HUES6 (cell line): ENCODE measurements at regions not wholly inside any gene's neighbourhood (a gene's known extent, or its start where the extent isn't known, plus 50 kb on each side); places are given as distances from the start of the nearest gene placed in this dataset.

Source experiments
- H3K27ac ChIP-seq: 2 replicates; pipeline ENCODE4 v1.7.0; 2013; ENCODE audit warnings: low read depth, mild to moderate bottlenecking, low read length, inconsistent platforms
- H3K27me3 ChIP-seq: 2 replicates; pipeline ENCODE4 v1.6.1; 2013; ENCODE audit warnings: low read length; ENCODE audit not compliant: control insufficient read depth, insufficient read depth
- H3K36me3 ChIP-seq: 2 replicates; pipeline ENCODE4 v1.6.1; 2013; ENCODE audit warnings: low read length; ENCODE audit not compliant: control insufficient read depth, insufficient read depth
- H3K4me1 ChIP-seq: 2 replicates; pipeline ENCODE4 v1.6.1; 2013; ENCODE audit warnings: low read length; ENCODE audit not compliant: control insufficient read depth, insufficient read depth
- H3K4me3 ChIP-seq: 2 replicates; pipeline ENCODE4 v1.5.1; 2013; ENCODE audit warnings: low read depth, low read length
- H3K9ac ChIP-seq: one replicate; pipeline ENCODE4 v1.6.1; 2013; ENCODE audit warnings: mild to moderate bottlenecking, low read length
- H3K9me3 ChIP-seq: 2 replicates; pipeline ENCODE4 v1.6.1; 2013; ENCODE audit warnings: low read depth, low read length; ENCODE audit not compliant: control insufficient read depth, insufficient read depth

- no peak overlapping the region for H3K4me3 ChIP-seq
- H3K9ac ChIP-seq = no peak overlapping the region
- peaks cover 6% of the 10 kb centered on the region; the same call in 1 of the 2 replicates for H3K4me1 ChIP-seq
- no peaks in the 10 kb centered on the region for H3K36me3 ChIP-seq
- no peaks in the 10 kb centered on the region; the same call in 1 of the 2 replicates for H3K27me3 ChIP-seq
- H3K9me3 ChIP-seq = no peaks in the 10 kb centered on the region
- no peak overlapping the region for H3K27ac ChIP-seq
Observed at GRCh38 chr20:11677836-11678235, 239.9 kb upstream of the BTBD3 start.

GRCh38 chr20:11682285-11682684, 235.4 kb upstream of the BTBD3 start:
- Histone ChIP-seq H3K4me3 (no peak overlapping the region), H3K27ac (no peak overlapping the region), H3K4me1 (peaks cover 15% of the 10 kb centered on the region), H3K9ac (no peak overlapping the region), H3K27me3 (peaks cover 17% of the 10 kb centered on the region), H3K9me3 (no peaks in the 10 kb centered on the region), H3K36me3 (no peaks in the 10 kb centered on the region)

- peaks cover 31% of the 10 kb centered on the region for H3K27me3 ChIP-seq
- no peak overlapping the region for H3K27ac ChIP-seq
- H3K4me1 ChIP-seq = peaks cover 11% of the 10 kb centered on the region
- H3K4me3 ChIP-seq = peak overlapping the region; percentile 63; the same call in 1 of the 2 replicates
- no peak overlapping the region for H3K9ac ChIP-seq
- no peaks in the 10 kb centered on the region for H3K9me3 ChIP-seq
- H3K36me3 ChIP-seq = no peaks in the 10 kb centered on the region
Observed at GRCh38 chr20:11686195-11686594, 231.5 kb upstream of the BTBD3 start.

GRCh38 chr20:11686820-11687543, 230.7 kb upstream of the BTBD3 start:
- peaks cover 31% of the 10 kb centered on the region for H3K27me3 ChIP-seq
- H3K27ac ChIP-seq = no peak overlapping the region
- peak overlapping the region; percentile 10 for H3K9ac ChIP-seq
- H3K36me3 ChIP-seq = no peaks in the 10 kb centered on the region
- no peaks in the 10 kb centered on the region for H3K9me3 ChIP-seq
- peak overlapping the region; percentile 63 for H3K4me3 ChIP-seq
- peaks cover 11% of the 10 kb centered on the region for H3K4me1 ChIP-seq

GRCh38 chr20:11687546-11688292, 230.0 kb upstream of the BTBD3 start:
- peaks cover 31% of the 10 kb centered on the region for H3K27me3 ChIP-seq
- H3K36me3 ChIP-seq = no peaks in the 10 kb centered on the region
- H3K9ac ChIP-seq = no peak overlapping the region
- no peak overlapping the region for H3K27ac ChIP-seq
- peaks cover 11% of the 10 kb centered on the region for H3K4me1 ChIP-seq
- no peaks in the 10 kb centered on the region for H3K9me3 ChIP-seq
- H3K4me3 ChIP-seq = peak overlapping the region; percentile 63; the same call in 1 of the 2 replicates

GRCh38 chr20:11689262-11689661, 228.4 kb upstream of the BTBD3 start:
- Histone ChIP-seq H3K9ac (no peak overlapping the region), H3K27ac (no peak overlapping the region), H3K27me3 (peaks cover 31% of the 10 kb centered on the region), H3K9me3 (no peaks in the 10 kb centered on the region), H3K4me1 (peaks cover 11% of the 10 kb centered on the region), H3K36me3 (no peaks in the 10 kb centered on the region), H3K4me3 (no peak overlapping the region)

GRCh38 chr20:11691766-11692165, 225.9 kb upstream of the BTBD3 start:
- 0 out of 2 replicates have a peak, but pooled peaks cover 3% of the 10 kb centered on the region for H3K4me1 ChIP-seq
- H3K9ac ChIP-seq = no peak overlapping the region
- H3K27me3 ChIP-seq = peaks cover 19% of the 10 kb centered on the region
- no peak overlapping the region for H3K27ac ChIP-seq
- H3K36me3 ChIP-seq = no peaks in the 10 kb centered on the region
- no peak overlapping the region for H3K4me3 ChIP-seq
- no peaks in the 10 kb centered on the region for H3K9me3 ChIP-seq

- Histone ChIP-seq H3K27me3 (peaks cover 11% of the 10 kb centered on the region), H3K27ac (no peak overlapping the region), H3K4me3 (no peak overlapping the region), H3K36me3 (no peaks in the 10 kb centered on the region), H3K9me3 (peaks cover 2% of the 10 kb centered on the region), H3K9ac (no peak overlapping the region), H3K4me1 (no peaks in the 10 kb centered on the region)
Observed at GRCh38 chr20:11692567-11692966, 225.1 kb upstream of the BTBD3 start.

GRCh38 chr20:11694467-11694866, 223.2 kb upstream of the BTBD3 start:
- H3K4me3 ChIP-seq = no peak overlapping the region
- H3K27ac ChIP-seq = no peak overlapping the region
- H3K9ac ChIP-seq = no peak overlapping the region
- peaks cover under 1% of the 10 kb centered on the region; the same call in 1 of the 2 replicates for H3K27me3 ChIP-seq
- peaks cover 10% of the 10 kb centered on the region for H3K9me3 ChIP-seq
- no peaks in the 10 kb centered on the region for H3K4me1 ChIP-seq
- H3K36me3 ChIP-seq = no peaks in the 10 kb centered on the region

GRCh38 chr20:11697055-11697454, 220.6 kb upstream of the BTBD3 start:
- no peak overlapping the region for H3K4me3 ChIP-seq
- no peaks in the 10 kb centered on the region for H3K4me1 ChIP-seq
- H3K9me3 ChIP-seq = peaks cover 10% of the 10 kb centered on the region

GRCh38 chr20:11697646-11698045, 220.0 kb upstream of the BTBD3 start:
- Histone ChIP-seq H3K4me3 (no peak overlapping the region), H3K9ac (no peak overlapping the region), H3K27ac (no peak overlapping the region), H3K4me1 (no peaks in the 10 kb centered on the region), H3K9me3 (peaks cover 10% of the 10 kb centered on the region), H3K36me3 (no peaks in the 10 kb centered on the region), H3K27me3 (no peaks in the 10 kb centered on the region)

More at GRCh38 chr20:11697055-11697454, 220.6 kb upstream of the BTBD3 start:
- Histone ChIP-seq H3K27ac (no peak overlapping the region), H3K27me3 (no peaks in the 10 kb centered on the region), H3K9ac (no peak overlapping the region), H3K36me3 (no peaks in the 10 kb centered on the region)
